Jurkat, Clone E6-1 (cell line): ENCODE measurements at regions not wholly inside any gene's neighbourhood (a gene's known extent, or its start where the extent isn't known, plus 50 kb on each side); places are given as distances from the start of the nearest gene placed in this dataset.
"Not testable (repeated sequence)": the region's sequence is repeated elsewhere in the genome, so short reads cannot be mapped to it uniquely, and the experiment has no call there.

Source experiments
- DNase-seq: peaks from one replicate; pipeline ENCODE4 v3.0.0-alpha.2; 2011; ENCODE audit warnings: low read depth, low spot score
- H3K4me3 ChIP-seq: 2 replicates; pipeline ENCODE4 v1.5.1; 2011; ENCODE audit warnings: mild to moderate bottlenecking, low read length, control low read depth, moderate library complexity

DNA sequence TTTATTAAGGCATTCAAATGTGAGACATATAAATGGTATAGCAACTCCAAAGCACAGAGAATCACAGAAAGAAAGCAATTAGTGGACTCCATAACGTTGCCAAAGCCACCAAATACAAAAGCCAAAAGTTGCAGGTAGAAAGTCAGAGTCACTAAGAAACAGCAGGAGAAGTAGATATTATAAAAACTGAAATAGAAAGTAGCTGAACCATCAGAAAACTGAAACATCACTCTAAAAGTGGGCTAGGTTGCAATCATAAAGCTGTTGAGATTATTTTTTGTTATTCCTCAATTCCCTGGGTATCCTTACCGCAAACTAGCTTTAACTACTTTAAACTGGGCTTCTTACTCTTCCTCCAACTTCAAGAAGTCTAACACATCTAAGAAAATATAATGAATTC lies 108.1 kb upstream of the ARRDC3 start:
- no peak for DNase-seq
- no peak overlapping the region for H3K4me3 ChIP-seq

DNA sequence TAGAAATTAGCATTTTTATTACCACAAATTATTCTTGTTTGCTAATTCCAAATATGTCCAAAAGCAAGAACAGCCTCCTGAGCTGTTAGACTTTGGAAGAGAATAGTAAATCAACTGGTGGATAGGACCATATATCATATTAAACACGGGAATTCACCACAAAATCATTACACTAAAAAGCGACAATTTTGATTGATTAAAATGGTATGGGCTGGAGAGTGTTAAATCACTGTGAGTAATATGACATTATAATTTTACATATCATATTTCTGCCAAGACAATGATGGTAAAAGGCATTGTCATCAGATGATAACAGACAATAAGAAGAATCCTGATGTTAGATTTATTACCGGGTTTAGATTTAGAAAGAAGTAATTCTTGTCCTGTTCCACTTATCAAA lies 107.2 kb upstream of the ARRDC3 start:
- H3K4me3 ChIP-seq, result no peak overlapping the region
- DNase-seq, result no peak

DNA sequence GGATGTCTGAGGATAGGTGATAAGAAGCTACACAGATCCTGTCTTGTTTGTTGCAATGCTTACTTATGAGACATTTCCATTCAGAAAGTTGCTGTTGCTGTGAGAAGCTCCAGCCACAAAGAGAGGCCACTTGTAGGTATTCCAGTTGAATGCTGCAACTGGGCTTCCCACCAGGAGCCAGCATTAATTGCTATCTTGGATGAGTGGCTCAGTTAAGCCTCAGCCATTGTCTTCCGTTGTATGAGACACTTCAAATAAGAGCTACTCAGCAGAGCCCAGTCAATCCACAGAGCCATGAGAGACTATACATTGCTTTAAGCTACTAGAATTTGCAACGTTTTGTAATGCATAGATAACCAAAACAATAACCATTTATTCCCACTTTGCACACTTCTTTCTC lies 104.3 kb upstream of the ARRDC3 start:
- DNase-seq, result no peak

DNA sequence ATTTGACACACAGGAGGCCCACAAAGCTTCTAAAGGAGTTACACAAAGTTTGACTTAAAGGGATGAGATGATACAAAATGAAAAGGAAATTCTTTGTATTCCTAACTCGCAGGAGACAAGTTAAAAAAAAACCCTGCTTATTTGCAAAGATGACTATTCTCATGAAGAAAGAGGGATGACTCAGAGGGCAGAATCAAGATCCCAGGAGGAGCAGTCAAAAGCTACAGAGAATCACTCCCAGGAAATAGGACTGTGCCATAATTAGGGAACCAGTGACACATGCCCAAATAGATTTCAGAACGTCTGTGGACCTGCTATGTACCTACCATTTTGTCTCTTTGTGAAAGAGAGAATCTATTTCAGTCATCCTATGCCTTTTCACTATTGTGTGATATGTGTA lies 103.5 kb upstream of the ARRDC3 start:
- DNase-seq, result no peak
- H3K4me3 ChIP-seq, result no peak overlapping the region

More for the DNA sequence above, 104.3 kb upstream of the ARRDC3 start:
- H3K4me3 ChIP-seq, result no peak overlapping the region

DNA sequence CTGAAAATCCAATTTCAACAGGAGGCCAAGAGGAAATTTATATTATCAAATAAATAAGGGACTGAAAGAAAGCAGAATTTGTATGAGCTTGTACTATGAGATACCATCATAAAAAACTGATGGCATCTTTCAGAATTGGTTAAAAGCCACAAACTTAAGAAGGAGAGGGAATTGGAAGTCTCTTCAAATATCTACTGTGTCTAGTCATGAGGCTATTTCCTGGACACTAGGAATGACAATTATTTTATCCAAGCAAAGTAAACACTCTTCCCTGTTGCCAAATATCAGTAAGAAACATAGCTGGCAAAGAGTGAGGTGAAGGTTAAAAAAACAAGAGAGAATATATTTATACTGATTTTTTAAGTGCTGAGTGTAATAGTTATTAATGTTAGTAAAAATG lies 101.5 kb upstream of the ARRDC3 start:
- no peak for DNase-seq
- no peak overlapping the region for H3K4me3 ChIP-seq

DNA sequence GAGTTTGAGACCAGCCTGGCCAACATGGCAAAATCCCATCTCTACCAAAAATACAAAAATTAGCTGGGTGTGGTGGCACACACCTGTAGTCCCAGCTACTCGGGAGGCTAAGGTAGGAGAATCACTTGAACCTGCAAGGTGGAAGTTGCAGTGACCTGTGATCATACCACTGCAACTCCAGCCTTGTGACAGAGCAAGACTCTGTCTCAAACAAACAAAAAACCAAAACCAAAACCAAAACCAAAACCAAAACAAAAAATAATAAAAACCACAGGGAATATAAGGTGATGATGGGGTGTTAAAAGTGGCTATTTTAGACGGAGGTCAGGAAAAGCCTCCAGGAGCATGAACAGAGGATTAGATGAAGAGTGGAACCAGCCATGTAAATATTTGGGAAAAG lies 96.3 kb upstream of the ARRDC3 start:
- DNase-seq, H3K4me3 ChIP-seq: not testable (repeated sequence)

DNA sequence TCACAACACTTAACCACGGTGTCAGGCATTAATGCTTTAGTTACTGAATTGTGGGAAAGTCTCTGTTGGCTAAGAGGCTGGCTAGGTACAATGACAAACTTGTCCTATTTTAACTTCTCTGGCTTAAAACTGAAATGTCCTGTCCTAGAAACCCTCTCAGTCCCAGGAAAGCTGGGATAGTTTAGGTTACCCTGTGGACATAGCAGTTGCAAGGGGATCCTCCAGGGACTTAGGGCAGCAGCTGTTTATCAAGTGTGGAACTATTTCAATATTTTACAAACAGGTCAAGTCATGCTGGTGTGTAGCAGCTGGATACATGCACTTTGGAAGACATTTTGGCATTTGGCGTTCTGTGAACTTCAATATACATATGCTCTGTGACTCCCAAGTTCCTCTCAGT lies 95.0 kb upstream of the ARRDC3 start:
- no peak overlapping the region for H3K4me3 ChIP-seq
- DNase-seq, result no peak

DNA sequence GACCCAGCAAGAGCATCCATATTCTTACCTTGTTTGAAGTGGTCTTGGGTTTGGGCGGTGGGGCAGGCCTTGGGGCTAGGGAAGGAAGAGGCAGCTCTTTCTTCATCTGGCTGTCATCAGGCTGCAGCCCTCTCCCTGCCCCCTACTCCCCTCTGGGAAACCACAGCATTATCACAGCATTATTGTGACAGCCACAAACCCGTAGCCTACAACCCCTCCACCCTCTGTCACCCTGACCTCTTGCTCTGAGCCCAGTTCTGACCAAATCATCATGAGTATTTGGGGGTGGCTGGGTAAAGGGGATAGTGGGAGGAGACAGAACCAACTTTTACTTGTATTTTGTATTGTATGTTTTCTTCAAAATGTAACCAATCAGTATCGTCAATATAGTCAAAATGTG lies 94.3 kb upstream of the ARRDC3 start:
- no peak for DNase-seq
- no peak overlapping the region for H3K4me3 ChIP-seq

DNA sequence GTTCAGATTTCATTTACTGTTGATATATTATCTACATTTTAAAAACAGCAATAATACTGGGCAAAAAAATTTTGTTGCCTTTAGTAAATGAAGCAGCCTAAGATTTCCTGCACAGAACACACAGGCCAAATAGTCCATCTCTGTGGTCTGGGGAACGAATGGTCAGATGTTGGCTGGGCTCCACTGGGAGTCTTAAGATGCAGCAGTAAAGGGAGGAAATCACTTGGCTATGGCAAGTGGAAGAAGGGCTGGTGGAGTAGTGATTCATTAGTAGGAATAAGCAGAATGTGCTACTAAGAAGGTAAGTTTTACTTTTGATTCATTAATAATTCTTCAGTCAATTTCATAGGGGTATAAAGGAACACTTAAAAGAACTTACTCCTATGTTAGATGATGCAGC lies 91.1 kb upstream of the ARRDC3 start:
- DNase-seq, result no peak
- H3K4me3 ChIP-seq, result no peak overlapping the region

DNA sequence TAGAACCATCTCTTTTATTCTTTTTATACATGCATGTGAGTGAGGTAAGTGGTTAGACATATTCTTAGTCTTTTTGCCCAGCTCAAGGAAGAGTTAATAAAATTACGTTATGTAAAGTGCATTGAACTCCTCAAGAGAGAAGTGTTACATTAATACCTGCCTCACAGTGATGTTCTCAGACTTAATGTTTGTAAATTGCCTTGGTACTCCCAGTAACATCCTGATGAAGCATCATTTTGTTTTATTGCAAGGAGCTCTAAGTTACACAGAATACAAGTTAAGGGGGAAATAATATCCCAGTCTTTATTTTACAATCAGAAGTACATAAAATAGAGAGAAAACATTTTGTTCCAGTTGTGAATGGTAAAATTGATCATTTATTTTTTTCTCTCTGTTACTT lies 89.5 kb upstream of the ARRDC3 start:
- no peak for DNase-seq
- no peak overlapping the region for H3K4me3 ChIP-seq

DNA sequence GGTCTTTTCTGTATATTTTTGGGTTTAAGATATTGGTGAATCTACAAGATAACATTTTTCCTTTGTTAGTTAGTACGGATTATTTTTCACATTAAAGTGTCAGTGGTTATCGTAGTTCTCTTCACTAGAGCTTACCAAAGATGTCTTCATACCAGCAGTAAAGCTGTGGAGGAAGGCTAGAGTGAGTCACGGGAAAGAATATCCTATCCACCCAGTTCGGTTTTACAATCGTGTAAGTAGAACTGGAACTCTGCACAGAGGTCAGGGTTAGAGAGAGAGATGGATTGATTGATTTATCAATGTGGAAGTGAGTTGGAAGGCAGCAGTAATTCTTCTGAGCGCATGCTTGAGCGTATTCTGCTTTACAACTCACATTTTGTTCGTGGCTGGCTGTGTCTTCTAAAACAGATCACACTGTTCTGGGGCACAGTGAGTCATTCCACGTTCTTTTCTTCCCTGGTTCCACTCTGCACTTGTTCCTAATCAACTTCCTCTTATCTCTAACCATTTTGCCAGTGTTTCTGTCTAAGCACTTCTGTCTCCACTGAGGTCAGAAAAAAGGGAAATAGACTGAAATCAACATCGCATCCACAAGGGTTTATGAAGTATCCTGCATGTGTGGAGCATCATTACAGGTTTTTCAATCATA lies 86.5 kb upstream of the ARRDC3 start:
- H3K4me3 ChIP-seq, result no peak overlapping the region
- DNase-seq, result no peak

DNA sequence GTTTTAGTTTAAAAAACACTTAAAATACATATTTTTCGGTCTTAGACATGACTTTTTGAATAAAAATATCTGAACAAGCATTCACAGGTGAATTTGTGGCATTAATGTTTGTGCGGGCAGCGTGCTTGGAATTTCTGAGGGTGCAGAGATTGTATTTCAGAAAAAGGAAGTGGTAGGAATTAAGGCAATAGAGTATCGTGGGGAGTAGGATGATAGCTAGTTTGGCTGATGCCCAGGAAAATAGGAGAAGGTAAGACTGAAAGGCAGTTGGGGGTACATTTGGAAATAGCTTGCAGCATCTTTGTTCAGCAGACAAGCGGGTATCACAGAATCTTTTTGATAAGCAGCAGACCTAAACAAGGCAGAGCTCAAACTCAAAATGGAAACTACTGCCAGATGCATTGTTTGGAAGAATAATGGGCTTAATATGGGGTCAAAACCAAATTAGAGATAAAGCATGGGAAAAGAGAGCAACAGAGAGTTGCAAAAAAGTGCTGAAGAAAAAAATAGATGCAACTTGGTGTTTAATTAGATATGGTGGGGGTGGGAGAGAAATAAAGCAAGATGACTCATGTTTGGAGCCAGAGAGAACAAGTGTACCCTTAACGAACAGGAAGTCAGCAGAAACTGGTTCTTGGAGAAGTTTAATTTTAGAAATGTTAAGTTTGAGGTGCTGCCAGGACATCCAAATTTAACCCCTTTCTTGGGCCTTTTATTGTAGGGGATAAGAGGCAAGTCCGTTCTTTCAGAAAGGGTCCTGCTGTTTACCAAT lies 85.7 kb upstream of the ARRDC3 start:
- DNase-seq, result no peak
- H3K4me3 ChIP-seq, result no peak overlapping the region

DNA sequence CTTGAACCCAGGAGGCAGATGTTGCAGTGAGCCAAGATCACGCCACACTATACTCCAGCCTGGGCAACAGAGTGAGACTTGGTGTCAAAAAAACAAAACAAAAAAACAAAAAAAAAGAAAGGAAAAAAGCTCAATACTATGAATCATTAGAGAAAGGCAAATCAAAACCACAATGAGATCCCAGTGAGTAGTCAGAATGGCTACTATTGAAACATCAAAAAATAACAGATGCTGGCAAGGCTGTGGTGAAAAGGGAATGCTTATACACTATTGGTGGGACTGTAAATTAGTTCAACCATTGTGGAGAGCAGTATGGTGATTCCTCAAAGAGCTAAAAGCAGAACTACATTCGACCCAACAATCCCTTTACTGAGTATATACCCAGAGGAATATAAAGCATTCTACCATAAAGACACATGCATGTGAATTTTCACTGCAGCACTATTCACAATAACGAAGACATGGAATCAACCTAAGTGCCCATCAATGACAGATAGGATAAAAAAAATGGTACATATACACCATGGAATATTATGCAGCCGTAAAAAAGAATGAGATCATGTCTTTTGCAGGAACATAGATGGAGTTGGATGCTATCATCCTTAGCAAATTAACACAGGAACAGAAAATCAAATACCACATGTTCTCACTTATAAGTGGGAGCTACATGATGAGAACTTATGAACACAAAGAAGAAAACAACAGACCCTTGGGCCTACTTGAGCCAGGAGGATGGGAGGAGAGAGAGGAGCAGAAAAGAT lies 81.9 kb upstream of the ARRDC3 start:
- no peak for DNase-seq
- no peak overlapping the region for H3K4me3 ChIP-seq

DNA sequence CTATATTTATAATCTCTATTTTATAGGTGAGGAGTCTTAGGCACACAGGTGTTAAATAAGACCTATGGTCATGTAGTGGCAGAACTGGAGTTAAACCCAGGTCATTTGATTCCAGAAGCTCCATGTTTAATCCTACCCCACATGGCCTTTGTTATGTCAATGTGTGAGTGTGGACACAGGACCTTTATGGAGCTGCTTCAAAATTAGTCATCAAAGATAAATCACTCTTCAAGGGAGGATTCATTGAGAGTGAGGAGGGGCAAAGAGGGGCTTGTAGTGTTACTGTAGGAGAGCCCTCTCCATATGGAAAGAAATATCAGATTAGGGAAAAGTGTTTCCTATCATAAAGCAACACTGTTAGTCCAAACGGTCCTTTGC lies 74.6 kb upstream of the ARRDC3 start:
- no peak for DNase-seq
- no peak overlapping the region for H3K4me3 ChIP-seq

DNA sequence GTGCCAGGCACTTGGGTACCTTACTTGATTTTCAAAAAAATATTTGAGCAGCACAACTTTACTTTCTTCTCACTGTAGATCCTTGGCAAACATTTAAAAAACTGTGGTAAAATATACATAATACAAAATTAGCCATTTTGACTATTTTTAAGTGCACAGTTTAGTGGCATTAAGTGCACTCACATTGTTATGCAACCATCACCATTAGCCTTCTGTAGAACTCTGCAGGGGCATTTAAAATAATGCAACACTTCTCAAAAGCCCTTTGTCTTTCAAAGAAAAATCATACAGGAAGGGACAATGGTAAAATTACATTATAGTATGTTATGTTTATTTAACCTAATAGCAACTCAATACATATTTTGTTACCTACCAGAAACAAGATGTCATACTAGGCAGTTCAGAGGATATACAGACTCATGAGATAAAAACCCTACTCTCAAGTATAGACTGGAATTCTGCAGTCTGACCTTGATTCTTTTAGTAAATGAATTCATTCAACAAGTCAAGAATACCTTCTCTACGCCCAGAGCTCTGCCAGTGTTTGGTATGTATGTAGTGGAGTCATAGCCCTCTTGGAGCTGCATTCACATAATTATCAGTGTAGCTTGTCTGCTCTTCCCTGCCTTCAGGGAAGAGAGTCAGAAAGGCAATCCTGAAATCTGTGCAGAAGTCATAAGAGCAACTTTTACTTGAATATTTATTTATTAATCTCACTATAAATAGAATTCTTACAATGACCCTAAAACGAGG lies 74.0 kb upstream of the ARRDC3 start:
- H3K4me3 ChIP-seq, result no peak overlapping the region

DNA sequence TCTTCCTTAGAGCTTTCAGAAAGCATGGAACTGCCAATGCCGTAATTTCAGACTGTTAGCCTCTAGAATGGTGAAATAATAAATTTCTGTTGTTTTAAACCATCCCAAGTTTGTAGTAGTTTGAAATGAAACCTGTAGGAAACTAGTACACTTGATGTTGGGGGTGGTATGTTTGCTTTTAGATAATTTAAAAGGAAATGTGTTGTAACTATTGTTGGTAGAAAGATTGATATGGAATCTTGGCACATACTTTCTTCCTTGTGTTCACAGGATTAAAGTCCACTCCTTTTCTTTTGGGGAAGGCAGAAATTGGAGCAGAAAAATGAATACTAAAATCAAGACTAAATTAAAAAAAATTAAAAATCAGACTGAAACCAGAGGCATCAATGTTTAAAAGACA lies 66.0 kb upstream of the ARRDC3 start:
- no peak for DNase-seq
- no peak overlapping the region for H3K4me3 ChIP-seq

More for the DNA sequence above, 74.0 kb upstream of the ARRDC3 start:
- no peak for DNase-seq

DNA sequence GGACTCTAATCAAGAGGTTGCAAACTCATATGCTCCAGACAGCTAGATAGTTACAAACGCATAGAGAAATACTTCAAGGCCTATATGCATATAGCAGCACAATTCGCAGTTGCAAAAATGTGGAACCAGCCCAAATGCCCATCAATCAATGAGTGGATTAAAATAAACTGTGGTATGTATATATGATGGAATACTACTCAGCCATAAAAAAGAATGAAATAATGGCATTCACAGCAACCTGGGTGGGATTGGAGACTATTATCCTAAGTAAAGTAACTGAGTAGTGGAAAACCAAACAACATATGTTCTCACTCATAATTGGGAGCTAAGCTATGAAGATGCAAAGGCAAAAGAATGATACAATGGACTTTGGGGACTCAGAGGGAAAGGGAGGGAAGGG lies 65.0 kb upstream of the ARRDC3 start:
- DNase-seq, result not testable (repeated sequence)

DNA sequence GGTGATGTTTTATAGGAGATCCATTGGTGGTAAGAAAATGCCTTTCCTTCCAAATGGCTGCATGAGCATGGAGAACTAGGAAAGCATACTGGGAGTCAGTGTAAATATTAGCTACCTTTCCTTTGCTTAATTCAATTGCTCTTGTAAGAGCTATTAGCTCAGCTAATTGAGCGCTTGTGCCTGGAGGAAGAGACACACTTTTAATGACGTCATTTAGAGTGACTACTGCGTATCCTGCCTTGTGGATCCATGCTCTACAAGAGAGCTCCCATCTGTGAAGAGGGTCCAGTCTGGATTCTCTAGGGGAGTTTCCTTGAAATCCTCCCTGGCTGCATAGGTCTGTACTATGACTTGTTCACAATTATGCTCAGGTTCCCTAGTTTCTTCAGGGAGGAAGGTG lies 63.8 kb upstream of the ARRDC3 start:
- not testable (repeated sequence) for H3K4me3 ChIP-seq

More for the DNA sequence above, 65.0 kb upstream of the ARRDC3 start:
- H3K4me3 ChIP-seq, result not testable (repeated sequence)

DNA sequence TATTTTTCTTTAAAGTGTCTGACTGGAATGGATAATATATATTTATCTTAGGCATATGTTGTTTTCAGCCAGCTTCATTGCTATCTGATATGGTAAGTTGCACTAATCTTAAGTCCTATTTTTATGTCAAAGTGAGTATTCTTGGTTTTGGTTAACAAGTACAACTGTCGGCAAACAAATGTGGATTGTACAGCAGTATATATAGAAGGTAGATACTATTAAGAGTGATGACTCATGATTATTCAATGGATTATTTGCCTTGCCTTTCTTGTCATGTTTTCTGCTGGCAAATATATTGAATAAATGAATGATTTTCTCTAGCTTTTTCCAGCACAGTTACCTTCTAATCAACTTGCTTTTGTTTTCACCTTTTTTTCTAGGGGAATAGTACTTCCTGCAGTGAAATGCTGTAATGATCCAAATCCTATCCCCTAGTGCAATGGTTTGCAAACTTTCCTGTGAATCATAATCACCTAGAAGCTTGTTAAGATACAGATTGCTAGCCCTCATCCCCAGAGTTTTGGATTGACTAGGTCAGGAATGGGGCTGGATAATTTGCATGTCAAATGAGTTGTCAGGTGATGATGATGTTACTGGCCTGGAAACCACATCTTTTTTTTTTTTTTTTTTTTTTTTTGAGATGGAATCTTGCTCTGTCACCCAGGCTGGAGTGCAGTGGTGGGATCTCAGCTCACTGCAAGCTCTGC lies 60.8 kb upstream of the ARRDC3 start:
- H3K4me3 ChIP-seq, result no peak overlapping the region
- DNase-seq, result no peak

More for the DNA sequence above, 63.8 kb upstream of the ARRDC3 start:
- not testable (repeated sequence) for DNase-seq
